Smooth muscle cell of the brain vasculature (primary cell): ENCODE measurements at regions not wholly inside any gene's neighbourhood (a gene's known extent, or its start where the extent isn't known, plus 50 kb on each side); places are given as distances from the start of the nearest gene placed in this dataset.

ENCODE experiments used
- DNase-seq: peaks from one replicate; pipeline ENCODE4 v3.0.0-alpha.2; 2012; ENCODE audit warnings: low read depth, low spot score

DNA sequence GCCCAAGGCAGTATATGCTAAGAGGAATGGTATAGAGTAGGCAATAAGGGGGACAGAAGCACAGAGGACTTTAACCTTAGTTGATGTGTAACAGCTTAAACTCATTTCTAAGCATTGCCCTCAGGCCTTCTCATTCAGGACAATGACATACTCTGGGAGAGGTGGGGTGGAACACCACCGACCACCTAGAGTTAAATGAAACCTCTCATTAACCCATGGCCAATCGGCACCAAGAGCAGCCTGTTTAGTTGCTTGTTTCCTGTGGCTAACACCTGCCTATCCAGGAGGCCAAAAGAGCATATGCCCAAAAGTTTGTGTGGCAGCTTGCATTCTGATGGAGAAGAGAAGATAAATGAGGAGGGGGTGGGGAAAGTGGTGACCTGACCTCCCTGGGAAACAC lies 50.0 kb downstream of the PABIR2 start:
- DNase-seq, result no peak

GRCh38 chrX:134746410-134746785 lies 50.6 kb downstream of the PABIR2 start:
- DNase-seq, result no peak

DNA sequence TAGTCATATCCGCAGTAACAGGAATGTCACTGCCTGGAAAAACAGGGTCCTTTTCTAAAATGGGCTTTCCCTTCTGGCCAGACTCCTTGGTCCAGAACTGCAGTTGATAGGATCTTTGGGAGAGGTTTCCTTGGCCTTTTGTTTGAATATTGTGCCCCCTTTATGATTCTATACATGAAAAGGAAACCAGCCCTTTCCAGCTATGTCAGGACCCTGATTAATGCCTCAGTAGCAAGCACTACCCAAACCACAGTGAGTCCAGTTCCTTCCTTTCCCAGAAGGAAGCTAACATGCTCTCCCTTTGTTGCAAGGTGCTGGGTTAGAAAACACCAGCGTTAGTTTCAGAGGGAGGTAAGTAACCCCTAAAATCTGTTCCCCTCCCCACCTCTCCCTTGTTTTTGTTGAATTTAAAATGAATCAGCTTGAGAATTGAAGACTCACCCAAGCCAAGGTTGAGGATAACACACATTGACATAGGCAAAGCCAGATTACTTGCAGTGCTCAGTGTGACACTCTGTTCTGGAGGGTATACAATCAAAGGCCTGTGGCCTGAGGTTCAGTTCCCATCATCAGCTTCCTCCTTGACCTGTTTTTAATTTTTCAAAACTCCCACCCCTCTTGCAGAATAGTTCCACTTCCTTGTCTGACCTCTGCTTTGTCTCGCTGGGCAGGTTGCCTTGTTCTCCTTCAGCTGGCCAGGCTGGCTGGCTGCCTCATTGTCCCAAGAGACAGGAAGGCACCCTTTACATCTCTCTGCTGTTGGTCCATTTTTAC lies 51.2 kb downstream of the PABIR2 start:
- DNase-seq, result no peak

DNA sequence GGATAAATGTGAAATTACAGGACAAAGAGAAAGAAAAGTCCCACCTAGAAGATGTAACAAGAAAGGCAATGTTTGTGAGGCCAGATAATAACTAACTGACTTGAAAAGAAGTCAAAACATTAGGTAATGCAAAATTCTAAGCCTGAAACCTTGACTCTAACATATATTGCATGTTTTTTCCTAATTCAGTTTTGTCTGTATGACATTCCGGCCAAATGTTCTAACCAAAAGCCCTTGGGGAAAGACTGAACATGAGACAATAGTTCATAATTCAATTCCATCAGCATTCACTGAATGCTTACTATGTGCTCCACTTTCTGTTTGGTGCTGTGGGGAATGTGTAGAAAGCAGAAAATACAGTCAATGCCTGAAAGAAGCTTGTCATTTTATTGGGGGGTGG lies 53.9 kb downstream of the PABIR2 start:
- DNase-seq, result no peak

DNA sequence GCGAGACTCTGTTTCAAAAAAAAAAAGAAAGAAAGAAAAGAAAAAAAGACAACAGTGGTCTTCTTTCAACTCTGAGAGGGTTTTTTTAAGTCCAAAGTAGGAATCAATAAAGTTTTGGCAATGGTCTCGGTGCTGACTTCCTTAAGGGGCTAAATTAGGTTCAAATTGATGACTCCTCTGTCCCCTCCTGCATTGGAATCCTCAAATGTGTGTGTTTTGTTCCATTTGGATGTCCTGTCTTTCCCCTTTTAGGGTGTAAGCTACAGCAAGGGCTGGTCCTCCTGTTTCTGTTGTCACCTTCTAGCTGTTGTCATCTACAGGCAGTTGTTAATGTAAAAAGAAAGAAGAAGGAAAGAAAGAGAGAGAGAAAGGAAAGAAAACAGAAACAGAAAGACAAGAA lies 54.4 kb downstream of the PABIR2 start:
- no peak for DNase-seq

DNA sequence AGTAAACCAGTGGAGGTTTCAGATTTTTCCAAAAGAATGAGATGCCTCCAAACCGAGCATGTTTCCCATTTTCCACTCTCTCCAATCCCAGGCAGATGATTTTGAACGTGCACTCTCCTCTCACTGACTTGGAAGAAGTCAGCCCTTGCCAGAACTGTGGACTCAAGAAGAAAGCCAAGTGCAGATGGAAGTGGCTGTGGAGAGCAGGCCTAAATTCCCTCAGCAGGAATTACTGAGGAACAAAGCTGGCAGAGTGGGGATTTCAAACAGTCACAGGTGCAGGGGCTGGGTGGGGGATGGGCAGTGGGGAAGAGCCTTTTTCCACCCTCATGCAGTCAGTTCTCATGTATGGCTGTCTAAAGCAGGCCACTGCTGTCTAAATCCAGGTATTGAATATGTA lies 55.3 kb downstream of the PABIR2 start:
- no peak for DNase-seq

- no peak for DNase-seq
These were observed 57.8 kb downstream of the PABIR2 start for GRCh38 chrX:134738986-134739740.

- no peak for DNase-seq
These were observed 58.6 kb downstream of the PABIR2 start for GRCh38 chrX:134738445-134738844.

- no peak for DNase-seq
These were observed 59.2 kb downstream of the PABIR2 start for GRCh38 chrX:134737721-134738369.

- DNase-seq, result no peak
These were observed 59.9 kb downstream of the PABIR2 start for GRCh38 chrX:134737061-134737460.

DNA sequence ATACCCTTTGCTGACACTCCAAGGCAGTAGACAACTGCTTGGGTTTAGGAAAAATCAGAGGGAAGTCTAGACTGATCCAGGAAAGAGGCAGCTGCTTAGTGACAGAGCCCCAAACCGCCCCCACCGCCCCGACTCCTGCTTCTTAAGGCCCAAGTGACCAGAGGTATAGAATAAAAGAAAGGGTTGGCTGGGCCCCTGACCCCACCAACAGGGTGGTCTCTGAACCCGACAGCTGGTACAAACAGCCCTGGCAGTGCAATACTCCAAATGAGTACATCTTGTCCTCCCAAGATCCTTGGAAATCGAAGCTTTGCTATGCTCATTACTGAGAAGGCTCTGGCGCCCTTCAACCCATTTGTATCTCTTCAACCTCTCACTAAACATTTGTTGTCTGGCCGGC lies 60.6 kb downstream of the PABIR2 start:
- no peak for DNase-seq

GRCh38 chrX:134735015-134735414 lies 62.0 kb downstream of the PABIR2 start:
- DNase-seq, result no peak

GRCh38 chrX:134734466-134734952 lies 62.5 kb downstream of the PABIR2 start:
- no peak for DNase-seq

- no peak for DNase-seq
These were observed 63.4 kb downstream of the PABIR2 start for GRCh38 chrX:134733591-134733990.

DNA sequence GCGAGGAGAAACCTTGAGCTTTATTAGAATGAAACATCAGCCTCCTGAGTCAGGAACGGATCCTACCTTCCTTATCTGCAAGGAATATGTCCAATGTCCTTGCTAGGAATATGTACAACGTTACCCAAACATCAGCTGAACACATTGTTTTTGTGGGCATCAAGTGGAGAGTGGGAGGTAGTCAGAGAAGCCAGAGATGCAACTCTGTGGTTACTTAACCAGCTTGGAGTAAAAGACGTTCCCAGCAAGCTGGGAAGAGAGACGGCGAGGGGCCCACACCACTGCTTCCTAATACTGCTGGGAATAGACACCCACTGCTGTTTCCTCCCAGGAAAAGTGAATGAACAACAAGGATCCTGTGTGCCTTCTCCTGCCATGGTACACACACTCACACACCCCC lies 64.3 kb downstream of the PABIR2 start:
- no peak for DNase-seq

DNA sequence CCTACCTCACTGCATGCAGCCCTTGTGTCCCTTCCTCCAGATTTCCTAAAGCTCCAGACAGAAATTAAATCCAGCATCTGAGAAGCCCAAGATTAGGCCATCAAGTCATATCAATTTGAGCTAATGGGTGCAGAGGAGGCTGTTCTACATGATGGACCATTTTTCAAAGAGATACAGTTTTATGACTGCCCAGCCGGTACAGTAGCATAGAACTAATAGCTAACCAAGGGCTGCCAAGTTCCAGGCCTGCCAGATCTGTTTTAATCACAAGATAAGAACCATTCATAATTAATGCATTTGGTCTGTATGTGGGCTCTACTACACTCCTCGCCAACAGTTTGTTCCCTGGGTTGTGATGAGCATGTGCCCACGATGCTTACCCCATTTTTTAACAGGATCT lies 64.9 kb downstream of the PABIR2 start:
- no peak for DNase-seq

GRCh38 chrX:134727363-134727762 lies 69.1 kb upstream of the PLAC1 start:
- no peak for DNase-seq

DNA sequence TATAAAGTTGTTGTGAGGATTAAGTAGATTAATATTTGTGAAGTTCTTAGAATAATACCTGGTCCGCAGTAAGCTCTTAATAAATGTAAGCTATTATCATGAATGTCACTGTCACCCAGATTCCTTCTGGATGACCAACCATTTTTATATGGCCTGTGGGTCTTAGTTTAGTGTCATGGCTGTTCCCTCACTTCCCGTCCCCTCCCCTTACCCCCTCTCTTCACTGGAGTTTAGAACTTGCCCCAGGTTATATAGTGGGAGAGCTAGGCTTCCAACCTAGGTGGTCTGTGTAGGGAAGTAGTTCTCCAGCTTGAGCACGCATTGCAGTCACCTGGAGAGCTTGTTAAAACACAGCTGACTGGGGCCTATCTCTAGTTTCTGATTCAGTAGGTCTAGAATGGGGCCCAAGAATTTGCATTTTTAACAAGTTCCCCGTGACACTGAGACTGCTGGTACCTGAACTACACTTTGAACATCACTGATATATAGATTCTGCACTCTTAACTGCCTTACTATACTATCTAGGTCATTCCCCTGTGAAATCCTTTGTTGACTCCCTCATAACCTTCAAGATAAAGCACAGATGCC lies 66.9 kb upstream of the PLAC1 start:
- DNase-seq, result no peak

GRCh38 chrX:134721766-134722532 lies 63.7 kb upstream of the PLAC1 start:
- DNase-seq, result no peak

- no peak for DNase-seq
These were observed 60.7 kb upstream of the PLAC1 start for GRCh38 chrX:134718966-134719317.

GRCh38 chrX:134718105-134718965 lies 60.1 kb upstream of the PLAC1 start:
- DNase-seq, result peak; percentile 39
